HEK293 (cell line): ENCODE measurements at regions not wholly inside any gene's neighbourhood (a gene's known extent, or its start where the extent isn't known, plus 50 kb on each side); places are given as distances from the start of the nearest gene placed in this dataset.

ENCODE experiments used
- CTCF ChIA-PET: fragments of 350-600 bp; formaldehyde crosslinking; extraction: SDS; loops from one replicate; lab custom pipeline; 2021; ENCODE audit warnings: antibody characterized with exemption; lab: Yijun Ruan, JAX
- POLR2A ChIA-PET: fragments of 300-600 bp; formaldehyde crosslinking; extraction: SDS; loops from one replicate; lab custom pipeline; 2020; ENCODE audit warnings: antibody characterized with exemption, inconsistent platforms; lab: Yijun Ruan, JAX
- H3K27ac ChIP-seq: fragments of 200-500 bp; sonication (Bioruptor generic); 2 replicates; pipeline ENCODE4 v1.5.1; 2014; ENCODE audit warnings: low read depth, low read length, control low read depth, inconsistent platforms; ENCODE audit errors: extremely low read depth
- H3K36me3 ChIP-seq, 2 experiments: fragments of 200-500 bp in 1 of 2; sonication (Bioruptor generic) in 1 of 2; 1 replicate in 1 of 2; 2 replicates in 1 of 2; pipeline ENCODE4 v1.5.1; 2014 to 2017; ENCODE audit warnings: inconsistent platforms in 2 of 2, low read length in 2 of 2; ENCODE audit not compliant: control insufficient read depth in 2 of 2, insufficient read depth in 1 of 2
- H3K4me1 ChIP-seq: fragments of 200-500 bp; sonication (Bioruptor generic); 2 replicates; pipeline ENCODE4 v1.5.1; 2014; ENCODE audit warnings: mild to moderate bottlenecking, low read length, inconsistent platforms; ENCODE audit not compliant: control insufficient read depth, insufficient read depth
- H3K4me3 ChIP-seq: 2 replicates; pipeline ENCODE4 v1.5.1; 2011; ENCODE audit warnings: low read depth, mild to moderate bottlenecking, control low read depth, low read length, moderate library complexity
- H3K9me3 ChIP-seq: fragments of 200-500 bp; sonication (Bioruptor generic); 2 replicates; pipeline ENCODE4 v1.5.1; 2014; ENCODE audit warnings: low read depth, low read length, inconsistent platforms; ENCODE audit not compliant: control insufficient read depth, insufficient read depth
- FEZF1 ChIP-seq: fragments of 450-650 bp; formaldehyde crosslinking; IDR thresholded peaks from 2 replicates; pipeline ENCODE4 v1.5.1; 2016; ENCODE audit warnings: missing biosample characterization, missing genetic modification characterization
- MYNN ChIP-seq: fragments of 450-650 bp; formaldehyde crosslinking; IDR thresholded peaks from 2 replicates; pipeline ENCODE4 v1.5.1; 2016; ENCODE audit warnings: missing biosample characterization, missing genetic modification characterization, borderline replicate concordance
- ZBTB48 ChIP-seq: fragments of 450-650 bp; formaldehyde crosslinking; IDR thresholded peaks from 2 replicates; pipeline ENCODE4 v1.5.1; 2016; ENCODE audit warnings: missing biosample characterization, missing genetic modification characterization
- ZNF132 ChIP-seq: fragments of 450-650 bp; formaldehyde crosslinking; IDR thresholded peaks from 2 replicates; pipeline ENCODE4 v1.5.1; 2017; ENCODE audit warnings: missing biosample characterization, missing genetic modification characterization, borderline replicate concordance
- ZNF138 ChIP-seq: fragments of 450-650 bp; formaldehyde crosslinking; IDR thresholded peaks from 2 replicates; pipeline ENCODE4 v1.5.1; 2016; ENCODE audit warnings: missing biosample characterization, missing genetic modification characterization, borderline replicate concordance
- ZNF174 ChIP-seq: fragments of 450-650 bp; formaldehyde crosslinking; IDR thresholded peaks from 2 replicates; pipeline ENCODE4 v1.5.0; 2017; ENCODE audit warnings: missing biosample characterization, mild to moderate bottlenecking, missing genetic modification characterization
- ZNF184 ChIP-seq: fragments of 450-650 bp; IDR thresholded peaks from 2 replicates; pipeline ENCODE4 v1.5.1; 2018; ENCODE audit warnings: missing biosample characterization, mild to moderate bottlenecking, missing genetic modification characterization
- ZNF266 ChIP-seq: fragments of 450-650 bp; formaldehyde crosslinking; IDR thresholded peaks from 2 replicates; pipeline ENCODE4 v1.5.1; 2016; ENCODE audit warnings: missing biosample characterization, missing genetic modification characterization, low read depth
- ZNF292 ChIP-seq: fragments of 450-650 bp; formaldehyde crosslinking; IDR thresholded peaks from 2 replicates; pipeline ENCODE4 v1.5.1; 2016; ENCODE audit warnings: low read depth, missing biosample characterization, missing genetic modification characterization, borderline replicate concordance
- ZNF341 ChIP-seq: fragments of 450-650 bp; formaldehyde crosslinking; IDR thresholded peaks from 2 replicates; pipeline ENCODE4; 2016; ENCODE audit warnings: low read depth, missing biosample characterization, missing genetic modification characterization
- ZNF404 ChIP-seq: fragments of 450-650 bp; formaldehyde crosslinking; IDR thresholded peaks from 2 replicates; pipeline ENCODE4 v1.5.1; 2017; ENCODE audit warnings: missing biosample characterization, missing genetic modification characterization
- ZNF423 ChIP-seq: fragments of 450-650 bp; formaldehyde crosslinking; IDR thresholded peaks from 2 replicates; pipeline ENCODE4 v1.5.1; 2016; ENCODE audit warnings: missing biosample characterization, missing genetic modification characterization
- ZNF48 ChIP-seq: fragments of 450-650 bp; formaldehyde crosslinking; IDR thresholded peaks from 2 replicates; pipeline ENCODE4 v1.5.1; 2016; ENCODE audit warnings: missing biosample characterization, missing genetic modification characterization
- ZNF514 ChIP-seq: fragments of 450-650 bp; formaldehyde crosslinking; IDR thresholded peaks from 2 replicates; pipeline ENCODE4 v1.5.1; 2016; ENCODE audit warnings: missing biosample characterization, missing genetic modification characterization
- ZNF560 ChIP-seq: fragments of 450-650 bp; formaldehyde crosslinking; IDR thresholded peaks from 2 replicates; pipeline ENCODE4 v1.5.1; 2017; ENCODE audit warnings: missing biosample characterization, missing genetic modification characterization, borderline replicate concordance
- ZNF600 ChIP-seq: fragments of 450-650 bp; formaldehyde crosslinking; IDR thresholded peaks from 2 replicates; pipeline ENCODE4 v1.5.1; 2016; ENCODE audit warnings: missing biosample characterization, missing genetic modification characterization
- ZNF623 ChIP-seq: fragments of 450-650 bp; formaldehyde crosslinking; IDR thresholded peaks from 2 replicates; pipeline ENCODE4 v1.5.1; 2016; ENCODE audit warnings: missing biosample characterization, missing genetic modification characterization
- ZNF670 ChIP-seq: fragments of 450-650 bp; formaldehyde crosslinking; IDR thresholded peaks from 2 replicates; pipeline ENCODE4 v1.5.1; 2016; ENCODE audit warnings: missing biosample characterization, missing genetic modification characterization, low read depth
- ZNF776 ChIP-seq: fragments of 450-650 bp; formaldehyde crosslinking; IDR thresholded peaks from 2 replicates; pipeline ENCODE4 v1.5.0; 2017; ENCODE audit warnings: missing biosample characterization, missing genetic modification characterization, borderline replicate concordance
- ZNF791 ChIP-seq: fragments of 450-650 bp; formaldehyde crosslinking; IDR thresholded peaks from 2 replicates; pipeline ENCODE4 v1.5.1; 2016; ENCODE audit warnings: missing biosample characterization, missing genetic modification characterization
- ZSCAN16 ChIP-seq: fragments of 450-650 bp; formaldehyde crosslinking; IDR thresholded peaks from 2 replicates; pipeline ENCODE4 v1.5.1; 2016; ENCODE audit warnings: missing biosample characterization, missing genetic modification characterization
- TF ChIP-seq, protein P1 (sequence below): fragments of 450-650 bp; formaldehyde crosslinking; IDR thresholded peaks from 2 replicates; pipeline ENCODE4 v1.5.1; 2016; ENCODE audit warnings: missing biosample characterization, missing genetic modification characterization
- TF ChIP-seq, protein P2 (sequence below): IDR thresholded peaks from 2 replicates; pipeline ENCODE4 v1.6.1; 2011; ENCODE audit warnings: mild to moderate bottlenecking, low read depth, low read length, borderline replicate concordance
- TF ChIP-seq, protein P3 (sequence below): fragments of 450-650 bp; formaldehyde crosslinking; IDR thresholded peaks from 2 replicates; pipeline ENCODE4; 2016; ENCODE audit warnings: missing biosample characterization, missing genetic modification characterization
- TF ChIP-seq, protein P4 (sequence below): fragments of 450-650 bp; formaldehyde crosslinking; IDR thresholded peaks from 2 replicates; pipeline ENCODE4 v1.5.1; 2016; ENCODE audit warnings: missing biosample characterization, missing genetic modification characterization
- TF ChIP-seq, protein P5 (sequence below): fragments of 450-650 bp; IDR thresholded peaks from 2 replicates; pipeline ENCODE4 v1.5.1; 2018; ENCODE audit warnings: missing biosample characterization, mild to moderate bottlenecking, missing genetic modification characterization

DNA sequence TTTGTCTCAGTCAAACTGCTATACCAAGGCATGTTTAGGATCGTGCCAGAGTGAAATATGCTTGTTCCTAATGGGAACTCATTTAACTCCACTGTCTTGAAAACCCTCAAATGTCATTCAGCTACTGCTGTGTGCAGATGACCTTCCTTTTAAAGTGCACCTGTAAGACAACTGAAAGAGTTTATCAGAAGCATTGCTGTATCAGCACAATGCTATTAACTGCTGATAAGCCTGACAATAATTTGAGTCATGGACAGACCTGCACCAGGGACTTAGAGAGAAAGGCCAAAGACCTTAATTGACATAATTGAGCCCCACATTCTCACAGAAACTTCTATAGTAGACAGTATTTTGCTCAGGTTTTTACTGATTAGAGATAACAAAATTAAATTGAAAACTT lies 557.9 kb downstream of the DIPK2A start:
- no peak overlapping the region for H3K4me3 ChIP-seq
- H3K9me3 ChIP-seq, result no peaks in the 10 kb centered on the region
- H3K36me3 ChIP-seq, result no peaks in the 10 kb centered on the region
- CTCF ChIA-PET, result no interaction called here
- TF ChIP-seq, protein P1, sequence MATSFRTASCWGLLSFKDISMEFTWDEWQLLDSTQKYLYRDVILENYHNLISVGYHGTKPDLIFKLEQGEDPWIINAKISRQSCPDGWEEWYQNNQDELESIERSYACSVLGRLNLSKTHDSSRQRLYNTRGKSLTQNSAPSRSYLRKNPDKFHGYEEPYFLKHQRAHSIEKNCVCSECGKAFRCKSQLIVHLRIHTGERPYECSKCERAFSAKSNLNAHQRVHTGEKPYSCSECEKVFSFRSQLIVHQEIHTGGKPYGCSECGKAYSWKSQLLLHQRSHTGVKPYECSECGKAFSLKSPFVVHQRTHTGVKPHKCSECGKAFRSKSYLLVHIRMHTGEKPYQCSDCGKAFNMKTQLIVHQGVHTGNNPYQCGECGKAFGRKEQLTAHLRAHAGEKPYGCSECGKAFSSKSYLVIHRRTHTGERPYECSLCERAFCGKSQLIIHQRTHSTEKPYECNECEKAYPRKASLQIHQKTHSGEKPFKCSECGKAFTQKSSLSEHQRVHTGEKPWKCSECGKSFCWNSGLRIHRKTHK (tag by site-specific recombination), result no peak
- TF ChIP-seq, protein P2, sequence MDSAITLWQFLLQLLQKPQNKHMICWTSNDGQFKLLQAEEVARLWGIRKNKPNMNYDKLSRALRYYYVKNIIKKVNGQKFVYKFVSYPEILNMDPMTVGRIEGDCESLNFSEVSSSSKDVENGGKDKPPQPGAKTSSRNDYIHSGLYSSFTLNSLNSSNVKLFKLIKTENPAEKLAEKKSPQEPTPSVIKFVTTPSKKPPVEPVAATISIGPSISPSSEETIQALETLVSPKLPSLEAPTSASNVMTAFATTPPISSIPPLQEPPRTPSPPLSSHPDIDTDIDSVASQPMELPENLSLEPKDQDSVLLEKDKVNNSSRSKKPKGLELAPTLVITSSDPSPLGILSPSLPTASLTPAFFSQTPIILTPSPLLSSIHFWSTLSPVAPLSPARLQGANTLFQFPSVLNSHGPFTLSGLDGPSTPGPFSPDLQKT, result no peak
- TF ChIP-seq ZNF266 (tag by site-specific recombination) (no peak), ZNF138 (tag by site-specific recombination) (no peak), ZNF776 (tag by site-specific recombination) (no peak), ZNF791 (tag by site-specific recombination) (no peak), ZNF404 (tag by site-specific recombination) (no peak), ZNF132 (tag by site-specific recombination) (no peak), ZNF600 (tag by site-specific recombination) (no peak), FEZF1 (tag by site-specific recombination) (no peak), ZNF292 (tag by site-specific recombination) (no peak), ZNF174 (tag by site-specific recombination) (no peak)
- TF ChIP-seq, protein P3, sequence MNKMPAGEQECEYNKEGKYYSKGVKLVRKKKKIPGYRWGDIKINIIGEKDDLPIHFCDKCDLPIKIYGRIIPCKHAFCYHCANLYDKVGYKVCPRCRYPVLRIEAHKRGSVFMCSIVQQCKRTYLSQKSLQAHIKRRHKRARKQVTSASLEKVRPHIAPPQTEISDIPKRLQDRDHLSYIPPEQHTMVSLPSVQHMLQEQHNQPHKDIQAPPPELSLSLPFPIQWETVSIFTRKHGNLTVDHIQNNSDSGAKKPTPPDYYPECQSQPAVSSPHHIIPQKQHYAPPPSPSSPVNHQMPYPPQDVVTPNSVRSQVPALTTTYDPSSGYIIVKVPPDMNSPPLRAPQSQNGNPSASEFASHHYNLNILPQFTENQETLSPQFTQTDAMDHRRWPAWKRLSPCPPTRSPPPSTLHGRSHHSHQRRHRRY (tag by site-specific recombination), result no peak
- H3K27ac ChIP-seq, result no peak overlapping the region
- no peaks in the 10 kb centered on the region for H3K4me1 ChIP-seq
- POLR2A ChIA-PET, result no interaction called here

DNA sequence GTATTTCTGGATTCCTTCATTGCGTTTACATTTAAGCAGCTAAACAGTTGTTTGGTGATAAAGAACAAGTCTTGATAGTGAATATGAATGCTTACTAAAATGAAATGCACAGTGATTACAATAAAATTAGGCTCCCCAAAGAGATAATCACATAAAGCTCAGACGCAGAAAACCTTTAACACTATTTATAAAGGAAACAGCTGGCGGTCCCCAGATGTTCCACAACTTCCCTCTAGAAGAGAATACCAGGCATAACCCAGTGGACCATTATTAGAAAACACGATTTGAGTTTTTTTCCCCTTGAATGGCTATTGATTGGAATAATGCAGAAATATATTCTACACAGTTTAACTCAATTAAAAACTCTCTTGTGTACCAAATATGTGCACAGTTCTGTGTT lies 573.2 kb downstream of the DIPK2A start:
- Histone ChIP-seq H3K4me1 (no peaks in the 10 kb centered on the region; the same call in 1 of the 2 replicates), H3K27ac (no peak overlapping the region), H3K4me3 (no peak overlapping the region), H3K9me3 (no peaks in the 10 kb centered on the region), H3K36me3 (no peaks in the 10 kb centered on the region)
- ChIA-PET CTCF (no interaction called here), POLR2A (no interaction called here)
- TF ChIP-seq ZNF184 (tag by site-specific recombination), result no peak
- no peak for TF ChIP-seq MYNN (tag by site-specific recombination)
- TF ChIP-seq ZNF623 (tag by site-specific recombination), result no peak
- no peak for TF ChIP-seq ZNF404 (tag by site-specific recombination)
- no peak for TF ChIP-seq ZNF514 (tag by site-specific recombination)
- TF ChIP-seq ZSCAN16 (tag by site-specific recombination), result no peak

DNA sequence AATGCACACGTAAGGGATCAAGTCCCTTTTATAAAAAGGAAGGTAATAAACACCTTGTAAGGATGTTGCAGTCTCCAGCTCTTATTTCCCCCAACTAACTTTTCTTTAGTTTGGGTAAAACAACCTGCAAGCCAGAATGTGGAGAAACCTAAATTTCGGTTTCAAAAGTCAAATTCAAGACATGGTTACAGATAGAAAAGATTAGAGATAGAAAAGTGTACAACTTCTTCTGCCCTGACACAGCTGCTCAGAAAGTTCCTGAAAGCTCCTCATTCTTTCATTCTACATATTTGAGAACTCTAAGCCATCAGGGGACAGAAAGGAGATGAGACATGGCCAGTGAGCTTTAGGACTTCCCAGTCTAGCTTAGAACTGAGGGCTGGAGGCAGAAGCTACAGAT lies 574.9 kb downstream of the DIPK2A start:
- Histone ChIP-seq H3K36me3 (no peaks in the 10 kb centered on the region), H3K27ac (no peak overlapping the region), H3K9me3 (no peaks in the 10 kb centered on the region), H3K4me1 (no peaks in the 10 kb centered on the region; the same call in 1 of the 2 replicates), H3K4me3 (no peak overlapping the region)
- ChIA-PET CTCF (no interaction called here), POLR2A (no interaction called here)
- TF ChIP-seq ZNF560 (no peak), ZNF423 (tag by site-specific recombination) (no peak), ZNF266 (tag by site-specific recombination) (no peak), ZBTB48 (tag by site-specific recombination) (no peak), ZNF48 (tag by site-specific recombination) (no peak), ZNF600 (tag by site-specific recombination) (no peak), ZNF341 (no peak), ZNF623 (tag by site-specific recombination) (no peak), ZNF776 (tag by site-specific recombination) (no peak), ZNF670 (tag by site-specific recombination) (no peak)
- TF ChIP-seq, protein P4, sequence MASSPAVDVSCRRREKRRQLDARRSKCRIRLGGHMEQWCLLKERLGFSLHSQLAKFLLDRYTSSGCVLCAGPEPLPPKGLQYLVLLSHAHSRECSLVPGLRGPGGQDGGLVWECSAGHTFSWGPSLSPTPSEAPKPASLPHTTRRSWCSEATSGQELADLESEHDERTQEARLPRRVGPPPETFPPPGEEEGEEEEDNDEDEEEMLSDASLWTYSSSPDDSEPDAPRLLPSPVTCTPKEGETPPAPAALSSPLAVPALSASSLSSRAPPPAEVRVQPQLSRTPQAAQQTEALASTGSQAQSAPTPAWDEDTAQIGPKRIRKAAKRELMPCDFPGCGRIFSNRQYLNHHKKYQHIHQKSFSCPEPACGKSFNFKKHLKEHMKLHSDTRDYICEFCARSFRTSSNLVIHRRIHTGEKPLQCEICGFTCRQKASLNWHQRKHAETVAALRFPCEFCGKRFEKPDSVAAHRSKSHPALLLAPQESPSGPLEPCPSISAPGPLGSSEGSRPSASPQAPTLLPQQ, result no peak
- TF ChIP-seq, protein P5, sequence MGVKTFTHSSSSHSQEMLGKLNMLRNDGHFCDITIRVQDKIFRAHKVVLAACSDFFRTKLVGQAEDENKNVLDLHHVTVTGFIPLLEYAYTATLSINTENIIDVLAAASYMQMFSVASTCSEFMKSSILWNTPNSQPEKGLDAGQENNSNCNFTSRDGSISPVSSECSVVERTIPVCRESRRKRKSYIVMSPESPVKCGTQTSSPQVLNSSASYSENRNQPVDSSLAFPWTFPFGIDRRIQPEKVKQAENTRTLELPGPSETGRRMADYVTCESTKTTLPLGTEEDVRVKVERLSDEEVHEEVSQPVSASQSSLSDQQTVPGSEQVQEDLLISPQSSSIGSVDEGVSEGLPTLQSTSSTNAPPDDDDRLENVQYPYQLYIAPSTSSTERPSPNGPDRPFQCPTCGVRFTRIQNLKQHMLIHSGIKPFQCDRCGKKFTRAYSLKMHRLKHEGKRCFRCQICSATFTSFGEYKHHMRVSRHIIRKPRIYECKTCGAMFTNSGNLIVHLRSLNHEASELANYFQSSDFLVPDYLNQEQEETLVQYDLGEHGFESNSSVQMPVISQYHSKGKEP, result no peak
